Hepatocyte (in vitro differentiated cells): ENCODE measurements at regions not wholly inside any gene's neighbourhood (a gene's known extent, or its start where the extent isn't known, plus 50 kb on each side); places are given as distances from the start of the nearest gene placed in this dataset.

Experiments
- CTCF ChIP-seq: fragments of 200-600 bp; sonication (generic); IDR thresholded peaks from 2 replicates; pipeline ENCODE4 v1.5.1; 2016; ENCODE audit warnings: antibody characterized with exemption, mild to moderate bottlenecking; ENCODE audit not compliant: poor library complexity
- EZH2phosphoT487 ChIP-seq: fragments of 200-600 bp; sonication (generic); IDR thresholded peaks from one replicate; pipeline ENCODE4 v1.6.1; 2018; ENCODE audit warnings: antibody characterized with exemption, mild to moderate bottlenecking, low read depth, moderate library complexity; ENCODE audit not compliant: unreplicated experiment, severe bottlenecking

GRCh38 chr5:62124266-62124665 lies 181.7 kb upstream of the KIF2A start:
- TF ChIP-seq CTCF (no peak), EZH2phosphoT487 (no peak)
